PC-3 (cell line): ENCODE measurements at regions not wholly inside any gene's neighbourhood (a gene's known extent, or its start where the extent isn't known, plus 50 kb on each side); places are given as distances from the start of the nearest gene placed in this dataset.
A peak's percentile ranks its signal among the peaks of the same experiment; 100 is the strongest.

ENCODE experiments used
- ATAC-seq: fragments of 200-7000 bp; cut with Tn5 transposase; 2 replicates; pipeline ENCODE4 v1.9.1; 2020; ENCODE audit warnings: mild to moderate bottlenecking, moderate library complexity
- BruUV-seq: library from RNA; stranded (reverse); fragments of 400-500 nt; replicated peaks from 2 replicates; lab custom pipeline; 2021; lab: Mats Ljungman, UMichigan
- CTCF ChIA-PET: fragments of 300-600 bp; sonication (Branson Sonifier 250); formaldehyde crosslinking; loops from one replicate; lab custom pipeline; 2022; ENCODE audit warnings: antibody characterized with exemption; lab: Charles Lee
- POLR2A ChIA-PET: fragments of 300-600 bp; sonication (Branson Sonifier 250); formaldehyde crosslinking; loops from one replicate; lab custom pipeline; 2022; ENCODE audit warnings: antibody characterized with exemption; ENCODE audit not compliant: unreplicated experiment; lab: Charles Lee
- DNase-seq: peaks from one replicate; pipeline ENCODE4 v3.0.0-alpha.2; 2015
- H2AFZ ChIP-seq: fragments of 300-600 bp; sonication (generic); 2 replicates; pipeline ENCODE4 v1.6.0; 2016; ENCODE audit warnings: antibody characterized with exemption, low read length
- H3F3A ChIP-seq: fragments of 300-600 bp; sonication (generic); one replicate; pipeline ENCODE4 v1.6.0; 2017; ENCODE audit warnings: antibody characterized with exemption, low read length, control low read depth, mild to moderate bottlenecking; ENCODE audit not compliant: unreplicated experiment
- H3K27ac ChIP-seq: fragments of 300-600 bp; sonication (generic); 2 replicates; pipeline ENCODE4 v1.5.1; 2016; ENCODE audit warnings: mild to moderate bottlenecking, low read length
- H3K27me3 ChIP-seq: fragments of 300-600 bp; sonication (generic); 2 replicates; pipeline ENCODE4 v1.6.1; 2016; ENCODE audit warnings: low read length, mixed read lengths
- H3K36me3 ChIP-seq: fragments of 300-600 bp; sonication (generic); 2 replicates; pipeline ENCODE4 v1.6.1; 2016; ENCODE audit warnings: low read depth, mixed run types, low read length, mixed read lengths
- H3K4me1 ChIP-seq: fragments of 300-600 bp; sonication (generic); 2 replicates; pipeline ENCODE4 v1.5.1; 2016; ENCODE audit warnings: low read length; ENCODE audit not compliant: insufficient read depth
- H3K4me2 ChIP-seq: fragments of 300-600 bp; sonication (generic); 2 replicates; pipeline ENCODE4 v1.6.0; 2016; ENCODE audit warnings: low read length
- H3K4me3 ChIP-seq: fragments of 300-600 bp; sonication (generic); 2 replicates; pipeline ENCODE4 v1.5.1; 2016; ENCODE audit warnings: mild to moderate bottlenecking, low read length, mixed read lengths
- H3K79me2 ChIP-seq: fragments of 300-600 bp; sonication (generic); 2 replicates; pipeline ENCODE4 v1.6.1; 2017; ENCODE audit warnings: low read length, mixed read lengths
- H3K9ac ChIP-seq: fragments of 300-600 bp; sonication (generic); 2 replicates; pipeline ENCODE4 v1.6.0; 2016; ENCODE audit warnings: mild to moderate bottlenecking, low read length
- H3K9me2 ChIP-seq: fragments of 300-600 bp; sonication (generic); replicated peaks from 2 replicates; pipeline ENCODE4 v1.6.1; 2016; ENCODE audit warnings: mixed run types, low read length, mixed read lengths
- H3K9me3 ChIP-seq: fragments of 300-600 bp; sonication (generic); 2 replicates; pipeline ENCODE4 v1.6.1; 2016; ENCODE audit warnings: low read length, mixed read lengths
- H4K20me1 ChIP-seq: fragments of 300-600 bp; sonication (generic); 2 replicates; pipeline ENCODE4 v1.6.1; 2016; ENCODE audit warnings: low read length, mixed read lengths
- CTCF ChIP-seq: fragments of 300-600 bp; sonication (generic); conservative IDR thresholded peaks from 2 replicates; pipeline ENCODE4 v1.5.1; 2017; ENCODE audit warnings: antibody characterized with exemption, low read depth, mild to moderate bottlenecking, low read length
- EZH2 ChIP-seq: fragments of 300-600 bp; sonication (generic); IDR thresholded peaks from one replicate; pipeline ENCODE4 v1.6.1; 2017; ENCODE audit warnings: antibody characterized with exemption, mild to moderate bottlenecking, low read length; ENCODE audit not compliant: unreplicated experiment
- EZH2phosphoT487 ChIP-seq: fragments of 300-600 bp; sonication (generic); IDR thresholded peaks from 2 replicates; pipeline ENCODE4 v1.6.1; 2018; ENCODE audit warnings: mild to moderate bottlenecking, antibody characterized with exemption, low read length, borderline replicate concordance
- intact Hi-C: fragments of 100-400 bp; cut with micrococcal nuclease; formaldehyde crosslinking; loops from 2 replicates; pipeline ENCODE4 v1.9.0; 2023

- ATAC-seq = no peak
- Histone ChIP-seq H3K9me2 (peaks cover 5% of the 10 kb centered on the region; the same call in 1 of the 2 replicates), H3K27me3 (no peaks in the 10 kb centered on the region), H3K27ac (no peak overlapping the region), H3K9ac (no peak overlapping the region), H3K79me2 (no peaks in the 10 kb centered on the region), H3F3A (no peaks in the 10 kb centered on the region), H3K36me3 (no peaks in the 10 kb centered on the region), H3K4me1 (no peaks in the 10 kb centered on the region), H3K4me2 (no peak overlapping the region), H2AFZ (no peak overlapping the region), H3K9me3 (no peaks in the 10 kb centered on the region), H3K4me3 (no peak overlapping the region), H4K20me1 (no peaks in the 10 kb centered on the region)
- ChIA-PET CTCF (no interaction called here), POLR2A (no interaction called here)
- intact Hi-C loops = no loop called here
- peak; percentile 22 for DNase-seq
- no TSS peak for BruUV-seq
- TF ChIP-seq EZH2 (no peak), EZH2phosphoT487 (no peak), CTCF (no peak)
Measured at GRCh38 chr3:16697443-16698147, 92.4 kb upstream of the DAZL start.

GRCh38 chr3:16700651-16701050 lies 95.4 kb upstream of the DAZL start:
- Histone ChIP-seq H3K4me3 (no peak overlapping the region), H3K27ac (no peak overlapping the region), H2AFZ (no peak overlapping the region), H3K9ac (no peak overlapping the region), H3K27me3 (no peaks in the 10 kb centered on the region), H3F3A (no peaks in the 10 kb centered on the region), H3K9me2 (peaks cover 5% of the 10 kb centered on the region; the same call in 1 of the 2 replicates), H3K9me3 (no peaks in the 10 kb centered on the region), H3K79me2 (no peaks in the 10 kb centered on the region), H3K36me3 (no peaks in the 10 kb centered on the region), H3K4me2 (no peak overlapping the region), H3K4me1 (no peaks in the 10 kb centered on the region), H4K20me1 (no peaks in the 10 kb centered on the region)
- ChIA-PET CTCF (no interaction called here), POLR2A (no interaction called here)
- TF ChIP-seq CTCF = no peak
- intact Hi-C loops = no loop called here
- DNase-seq (no peak), ATAC-seq (no peak)
- BruUV-seq = no TSS peak

GRCh38 chr3:16704941-16705340 lies 99.7 kb upstream of the DAZL start:
- no TSS peak for BruUV-seq

More at GRCh38 chr3:16704941-16705340, 99.7 kb upstream of the DAZL start:
- H3K36me3 ChIP-seq = no peaks in the 10 kb centered on the region
- no peak for DNase-seq
- TF ChIP-seq EZH2phosphoT487 = no peak
- no peak for TF ChIP-seq CTCF
- no peak for TF ChIP-seq EZH2
- H4K20me1 ChIP-seq = no peaks in the 10 kb centered on the region
- peaks cover 5% of the 10 kb centered on the region; the same call in 1 of the 2 replicates for H3K9me2 ChIP-seq
- intact Hi-C loops = no loop called here
- POLR2A ChIA-PET = no interaction called here
- H3K27me3 ChIP-seq = no peaks in the 10 kb centered on the region
- no peaks in the 10 kb centered on the region for H3K79me2 ChIP-seq
- CTCF ChIA-PET = no interaction called here
- ATAC-seq = no peak
- no peaks in the 10 kb centered on the region for H3K9me3 ChIP-seq
- no peak overlapping the region for H3K4me2 ChIP-seq
- no peak overlapping the region for H3K27ac ChIP-seq
- no peak overlapping the region for H2AFZ ChIP-seq
- H3K4me3 ChIP-seq = no peak overlapping the region
- H3K4me1 ChIP-seq = no peaks in the 10 kb centered on the region
- no peaks in the 10 kb centered on the region for H3F3A ChIP-seq
- no peak overlapping the region for H3K9ac ChIP-seq
